GM18873 (cell line): ENCODE measurements at regions not wholly inside any gene's neighbourhood (a gene's known extent, or its start where the extent isn't known, plus 50 kb on each side); places are given as distances from the start of the nearest gene placed in this dataset.
"Not testable (repeated sequence)": the region's sequence is repeated elsewhere in the genome, so short reads cannot be mapped to it uniquely, and the experiment has no call there.

Experiments used
- ATAC-seq: cut with Tn5 transposase; IDR thresholded peaks from one replicate; pipeline ENCODE4 v1.9.1; 2021; ENCODE audit warnings: mild to moderate bottlenecking, moderate library complexity, moderate number of reproducible peaks; ENCODE audit not compliant: unreplicated experiment, low FRiP score

DNA sequence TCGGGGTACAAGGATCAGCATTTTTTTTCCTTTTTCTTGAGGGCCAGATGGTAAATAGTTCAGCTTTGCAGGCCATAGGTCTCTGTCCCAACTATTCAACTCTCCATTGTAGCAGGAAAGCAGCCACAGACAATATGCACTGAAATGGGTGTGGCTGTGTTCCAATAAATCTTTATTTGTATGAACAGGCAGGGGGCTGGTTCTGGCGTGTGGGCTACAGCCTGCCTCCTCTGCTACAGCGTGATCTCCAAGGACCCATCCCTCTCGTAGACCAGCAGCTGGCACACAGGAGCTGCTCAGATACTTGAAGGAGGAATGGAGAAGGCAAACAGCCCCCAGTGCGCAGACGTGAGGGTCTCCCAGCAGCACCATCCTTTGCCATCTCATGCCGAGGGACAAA is 91.8 kb upstream of the FRG2C start:
- not testable (repeated sequence) for ATAC-seq

DNA sequence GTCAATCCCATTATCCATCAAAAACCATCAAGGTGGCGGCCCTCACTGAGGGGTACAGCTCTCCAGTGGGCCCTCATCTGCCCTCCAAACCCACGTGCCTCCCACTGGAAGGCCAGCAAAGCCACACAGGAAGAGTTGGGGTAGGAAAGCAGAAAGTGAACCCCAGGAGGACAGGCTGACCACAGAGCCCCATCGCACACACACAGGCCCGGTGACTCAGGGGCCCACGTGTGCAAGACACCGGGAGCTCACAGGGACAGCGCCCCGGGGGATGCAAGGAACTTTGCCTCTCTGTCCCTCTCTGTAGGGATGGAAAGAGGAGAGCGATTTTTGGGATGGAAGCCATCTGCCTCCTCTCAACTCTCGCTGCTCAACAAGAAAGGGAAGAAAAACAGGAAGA is 85.0 kb upstream of the FRG2C start:
- ATAC-seq, result not testable (repeated sequence)

DNA sequence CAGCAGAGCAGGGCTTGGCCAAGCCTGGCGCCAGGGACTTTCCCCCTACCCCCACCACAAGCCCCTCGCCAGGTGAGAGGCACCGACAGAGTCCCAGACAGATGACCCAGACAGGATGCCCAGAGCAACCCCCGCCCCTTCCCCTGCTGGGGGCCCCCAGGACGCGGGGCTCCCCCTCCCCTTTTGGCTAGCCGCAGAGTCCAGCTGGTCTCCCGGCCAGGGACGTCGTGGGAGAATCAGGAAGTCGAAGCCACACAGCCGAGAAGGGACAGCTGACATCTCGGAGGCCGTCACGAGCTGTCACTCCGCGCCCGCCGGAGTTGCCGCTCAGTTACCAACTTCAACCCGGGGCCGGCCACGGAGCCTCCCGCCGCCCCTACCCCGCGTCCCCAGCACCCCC is 84.6 kb upstream of the FRG2C start:
- ATAC-seq, result not testable (repeated sequence)

DNA sequence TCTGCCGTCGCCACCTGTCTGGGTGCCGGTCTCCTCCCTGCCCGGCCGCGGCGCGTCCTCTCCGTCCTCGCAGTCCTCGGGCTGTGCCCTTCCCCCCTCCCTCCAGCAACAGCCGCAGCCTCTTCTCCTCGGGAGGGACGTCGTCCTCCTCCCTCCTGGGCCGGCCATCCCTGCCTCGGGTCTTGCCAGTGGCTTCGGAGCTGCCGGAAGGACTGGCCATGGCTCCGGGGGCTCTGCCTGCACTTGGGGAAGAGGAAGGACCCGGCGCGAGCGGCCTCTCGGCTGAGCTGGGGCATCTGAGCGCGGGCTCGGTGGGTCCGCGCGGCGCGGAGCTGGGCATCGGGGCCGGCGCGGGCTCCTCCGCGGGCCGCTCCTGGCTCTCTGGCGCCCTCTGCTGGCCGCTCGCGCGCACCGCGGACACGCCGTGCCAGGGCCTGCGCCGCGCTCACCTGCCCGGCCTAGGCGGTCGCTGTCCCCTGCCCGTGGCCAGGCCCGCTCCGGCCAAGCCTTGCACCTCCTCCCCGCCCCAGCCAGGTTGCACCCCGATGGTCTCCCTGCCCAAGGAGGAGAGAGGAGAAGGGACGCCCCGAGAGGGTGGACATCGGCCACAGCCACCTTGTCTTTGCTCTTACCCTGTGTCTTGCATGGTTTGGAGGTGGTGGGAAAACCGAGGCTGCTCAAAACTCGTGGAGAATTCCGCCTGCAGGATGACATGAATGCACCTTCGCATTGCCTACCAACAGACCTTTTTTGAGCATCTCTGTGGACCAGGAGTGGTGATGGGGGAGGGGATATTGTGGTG is 83.9 kb upstream of the FRG2C start:
- ATAC-seq, result not testable (repeated sequence)

DNA sequence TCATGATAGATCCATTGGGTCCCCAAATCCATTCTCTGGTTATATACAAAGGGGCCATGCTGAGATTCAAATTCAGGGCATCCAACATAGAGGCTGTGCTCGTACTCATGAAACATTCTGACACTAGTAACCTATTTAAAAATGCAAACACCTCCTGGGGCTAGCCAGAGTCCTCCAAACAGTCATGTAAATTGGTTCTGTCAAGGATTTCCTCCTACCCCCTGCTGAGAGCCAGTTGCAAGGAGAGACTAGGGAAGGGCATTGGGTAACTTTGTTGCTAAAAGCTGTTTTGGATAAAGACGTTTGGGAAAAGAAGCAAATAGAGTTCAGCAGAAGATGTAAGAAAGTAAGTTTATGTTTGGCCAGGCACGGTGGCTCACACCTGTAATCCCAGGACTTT is 81.6 kb upstream of the FRG2C start:
- not testable (repeated sequence) for ATAC-seq

DNA sequence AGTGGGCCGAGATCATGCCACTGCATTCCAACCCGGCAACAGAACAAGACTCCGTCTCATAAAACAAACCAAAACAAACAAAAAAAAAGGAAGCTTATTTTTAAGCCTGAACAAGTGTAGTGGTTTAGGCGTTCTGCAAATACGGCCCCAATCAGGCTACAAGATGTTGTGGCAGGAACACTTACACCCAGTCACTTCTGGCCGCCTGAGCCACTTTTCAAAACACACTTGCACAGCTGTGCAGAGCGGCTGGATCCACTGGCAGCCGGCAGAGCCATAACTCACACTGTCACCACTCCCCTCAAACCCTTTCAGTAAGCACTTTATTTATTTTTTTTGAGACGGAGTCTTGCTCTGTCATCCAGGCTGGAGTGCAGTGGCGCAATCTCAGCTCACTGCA is 81.0 kb upstream of the FRG2C start:
- ATAC-seq, result not testable (repeated sequence)

DNA sequence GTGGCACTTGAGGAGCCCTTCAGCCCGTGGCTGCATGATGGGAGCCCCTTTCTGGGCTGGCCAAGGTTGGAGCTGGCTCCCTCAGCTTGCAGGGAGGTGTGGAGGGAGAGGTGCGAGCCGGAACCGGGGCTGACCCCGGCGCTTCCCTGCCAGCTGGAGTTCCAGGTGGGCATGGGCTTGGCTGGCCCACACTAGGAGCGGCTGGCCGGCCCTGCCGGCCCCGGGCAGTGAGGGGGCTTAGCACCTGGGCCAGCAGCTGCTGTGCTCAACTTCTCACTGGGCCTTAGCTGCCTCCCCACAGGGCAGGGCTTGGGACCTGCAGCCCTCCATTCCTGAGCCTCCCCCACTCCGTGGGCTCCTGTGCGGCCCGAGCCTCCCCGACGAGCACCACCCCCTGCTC is 76.4 kb upstream of the FRG2C start:
- not testable (repeated sequence) for ATAC-seq

DNA sequence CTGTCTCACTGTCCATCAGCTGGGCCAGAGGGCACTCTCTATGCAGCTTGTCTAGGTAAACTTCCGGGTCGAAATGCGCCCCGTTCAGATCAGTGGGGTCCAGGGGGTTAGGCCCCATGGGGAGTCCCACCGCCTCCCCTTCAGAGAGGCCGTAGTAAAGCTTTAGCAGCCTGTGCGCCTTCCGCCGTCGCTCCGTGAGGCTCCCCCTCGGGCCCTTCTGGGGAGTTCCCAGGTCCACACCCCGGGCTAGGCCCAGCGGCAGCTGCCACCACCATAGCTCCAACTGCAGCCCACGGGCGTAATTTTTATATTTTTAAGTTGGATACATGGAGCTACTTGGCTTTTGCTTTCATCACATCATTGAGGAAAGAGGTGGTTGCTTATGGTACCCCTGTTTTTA is 73.7 kb upstream of the FRG2C start:
- not testable (repeated sequence) for ATAC-seq

DNA sequence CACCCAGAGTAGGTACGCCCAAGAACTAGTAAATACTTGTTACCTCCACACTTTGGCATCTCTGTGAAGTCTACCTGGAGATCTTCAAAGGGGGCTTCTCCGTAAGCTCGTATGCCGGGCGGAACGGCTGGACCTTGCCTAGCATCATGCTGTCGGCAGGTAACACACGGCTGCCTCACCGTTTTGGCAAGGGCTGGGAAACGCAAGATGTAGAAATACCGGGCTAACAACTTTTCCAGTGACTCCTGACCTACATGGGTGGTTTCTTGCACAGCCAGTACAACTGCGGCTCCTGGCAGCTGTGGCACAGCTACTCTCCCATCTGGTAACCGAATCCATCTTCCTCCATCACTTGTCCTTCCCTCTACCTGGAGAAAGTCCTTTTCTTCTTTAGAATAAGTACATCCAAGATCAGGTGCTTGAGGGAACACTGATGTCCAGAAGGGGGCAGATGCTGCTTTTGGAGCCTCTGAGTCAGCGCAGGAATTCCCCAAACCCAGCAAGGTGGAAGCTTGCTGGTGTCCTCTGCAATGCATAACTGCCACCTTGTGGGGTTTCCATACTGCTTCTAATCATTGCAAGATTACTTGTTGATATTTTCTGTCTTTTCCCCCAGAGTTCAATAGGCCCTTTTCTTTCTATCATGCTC is 59.7 kb upstream of the FRG2C start:
- not testable (repeated sequence) for ATAC-seq

DNA sequence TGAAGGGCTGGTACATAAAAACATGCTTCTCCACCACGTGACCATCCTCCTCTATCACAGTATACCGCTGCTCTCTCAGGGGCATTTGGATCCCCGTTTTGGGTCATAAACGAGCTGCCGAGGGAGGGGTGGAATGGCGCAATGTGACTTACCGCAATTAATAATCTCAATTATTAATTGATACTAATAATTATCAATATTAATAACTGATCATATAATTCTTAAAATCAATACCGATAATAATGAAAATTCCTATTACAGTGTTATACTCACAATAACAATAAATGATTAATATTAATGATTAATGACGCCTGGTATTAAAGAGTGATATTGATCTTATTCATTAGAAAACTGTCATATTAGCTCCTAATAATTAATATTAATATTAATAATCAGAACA is 56.1 kb upstream of the FRG2C start:
- ATAC-seq, result not testable (repeated sequence)

DNA sequence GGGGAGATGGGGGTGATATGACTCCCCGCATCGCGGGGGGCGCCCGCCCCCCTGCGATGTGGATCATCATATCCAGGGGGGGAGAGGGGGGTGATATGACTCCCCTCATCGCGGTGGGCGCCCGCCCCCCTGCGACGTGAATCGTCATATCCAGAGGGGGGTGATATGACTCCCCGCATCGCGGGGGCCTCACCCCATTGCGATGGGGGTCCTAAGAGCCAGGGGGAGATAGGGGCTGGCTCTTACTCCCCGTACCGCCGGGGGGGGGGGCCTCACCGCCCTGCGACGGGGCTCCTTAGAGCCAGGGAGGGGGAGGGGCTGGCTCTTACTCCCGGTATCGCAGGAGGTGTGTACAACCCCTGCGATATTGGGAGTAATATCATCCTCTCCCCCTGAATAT is 54.5 kb upstream of the FRG2C start:
- not testable (repeated sequence) for ATAC-seq

DNA sequence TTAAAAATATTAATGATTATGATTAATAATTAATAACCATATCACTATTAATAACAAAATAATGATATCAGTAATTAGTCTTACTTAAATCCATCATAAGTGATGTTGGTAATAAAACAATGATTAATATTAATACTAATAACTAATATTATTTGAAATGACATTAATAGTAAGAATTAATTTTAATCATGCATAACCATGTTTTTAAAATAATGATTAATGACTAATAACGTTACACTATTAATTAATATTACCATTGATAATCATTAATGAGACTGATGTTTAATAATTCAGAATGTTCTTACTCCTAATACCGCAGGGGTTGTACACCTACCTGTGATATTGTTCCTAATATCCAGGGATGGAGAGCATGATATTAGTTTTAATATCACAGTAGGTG is 53.4 kb upstream of the FRG2C start:
- ATAC-seq, result no peak

DNA sequence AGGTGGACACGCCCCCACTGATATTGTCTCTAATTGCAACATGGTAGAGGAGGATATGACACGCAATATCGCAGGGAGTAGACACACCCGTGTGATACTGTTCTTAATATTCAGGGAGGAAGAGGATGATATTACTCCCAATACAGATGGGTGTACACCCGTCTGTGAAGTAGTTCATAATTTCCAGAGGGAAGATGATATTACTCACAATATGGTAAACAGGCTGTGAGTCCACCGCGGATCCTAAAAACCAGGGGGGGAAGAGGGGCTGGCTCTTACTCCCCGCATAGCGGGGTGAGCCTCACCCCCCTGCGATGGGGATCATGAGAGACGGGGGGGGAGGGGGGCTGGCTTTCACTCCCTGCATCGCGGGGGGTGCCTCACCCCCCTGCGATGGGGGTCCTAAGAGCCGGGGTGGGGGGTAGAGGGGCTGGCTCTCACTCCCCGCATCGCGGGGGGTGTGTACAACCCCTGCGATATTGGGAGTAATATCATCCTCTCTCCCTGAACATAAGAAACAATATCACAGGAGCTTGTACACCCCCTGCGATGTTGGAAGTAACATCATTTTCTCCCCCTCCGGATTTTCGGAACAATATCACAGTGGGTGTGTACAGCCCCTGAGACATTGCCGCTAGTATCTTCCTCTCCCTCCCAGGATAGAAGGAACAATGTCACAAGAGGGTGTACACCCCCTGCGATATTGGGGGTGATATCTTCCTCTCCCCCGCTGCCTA is 52.2 kb upstream of the FRG2C start:
- not testable (repeated sequence) for ATAC-seq
